ENCODE measurements at regions not wholly inside any gene's neighbourhood (a gene's known extent, or its start where the extent isn't known, plus 50 kb on each side); places are given as distances from the start of the nearest gene placed in this dataset.
"Not testable (repeated sequence)": the region's sequence is repeated elsewhere in the genome, so short reads cannot be mapped to it uniquely, and the experiment has no call there.

DNA sequence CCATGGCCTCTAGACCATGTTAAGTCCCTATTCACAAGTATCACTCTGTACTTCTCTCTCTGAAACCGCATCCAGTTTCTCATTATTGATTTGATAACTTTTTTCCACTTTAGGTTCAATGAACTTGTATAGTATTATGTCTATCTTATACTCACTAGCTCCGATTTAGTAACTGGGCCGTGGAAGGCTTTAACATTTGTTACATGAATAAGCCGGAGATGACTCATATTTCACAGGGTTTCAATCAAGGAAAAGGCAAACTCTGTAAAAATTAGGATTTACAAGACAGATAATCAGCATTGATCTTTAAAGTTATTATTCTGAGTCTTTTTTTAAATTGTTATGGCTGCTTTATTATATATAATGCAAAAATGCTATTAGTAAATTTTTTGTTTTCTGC, 662.2 kb upstream of the CNTN5 start:
- no peak for DNase-seq (ENCODE audit: low read depth)

- no peak for DNase-seq (ENCODE audit: low read depth)
Observed at GRCh38 chr11:98365190-98365589, 655.6 kb upstream of the CNTN5 start.

GRCh38 chr11:98365941-98366340, 654.8 kb upstream of the CNTN5 start:
- no peak for DNase-seq (ENCODE audit: low read depth)

- no peak for DNase-seq (ENCODE audit: low read depth)
Observed at GRCh38 chr11:98390391-98390790, 630.4 kb upstream of the CNTN5 start.

GRCh38 chr11:98394500-98394899, 626.2 kb upstream of the CNTN5 start:
- DNase-seq (ENCODE audit: low read depth): not testable (repeated sequence)

DNA sequence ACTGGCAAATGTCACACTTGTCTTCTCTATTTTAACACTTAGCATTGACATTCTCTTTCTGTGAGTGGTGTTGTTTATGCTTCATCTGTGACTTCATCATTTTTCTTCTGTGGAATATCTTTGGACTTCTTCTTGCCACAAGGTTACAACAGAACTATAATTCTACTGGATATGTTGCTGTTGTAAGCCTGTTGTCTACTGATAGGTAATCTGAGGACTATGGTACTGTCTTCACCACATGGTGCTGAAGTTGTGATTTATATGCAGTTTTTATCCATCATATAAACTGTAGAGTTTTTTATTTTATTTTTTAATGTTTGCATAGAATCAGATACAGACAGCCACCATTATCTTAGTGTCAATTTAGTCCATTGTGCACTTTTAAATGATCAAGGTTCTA, 622.2 kb upstream of the CNTN5 start:
- no peak for DNase-seq (ENCODE audit: low read depth)

DNA sequence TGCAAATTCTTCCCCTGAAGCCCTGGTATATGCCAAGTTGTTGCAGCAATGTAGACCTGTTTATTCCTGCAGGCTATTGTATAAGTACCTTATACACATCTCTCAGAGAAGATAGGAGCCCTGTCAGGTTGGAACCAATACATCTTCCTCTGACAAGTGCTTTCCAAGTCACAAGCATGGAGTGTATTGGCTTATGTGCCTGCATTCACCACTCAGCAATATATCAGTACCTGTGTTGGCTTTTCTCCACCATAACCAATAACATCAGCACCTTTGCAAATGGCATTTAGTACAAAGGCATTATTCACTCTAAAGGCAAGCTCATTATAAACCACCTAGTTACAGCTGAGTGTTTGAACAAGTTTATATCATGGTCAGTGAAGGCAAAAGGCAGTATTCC, 611.7 kb upstream of the CNTN5 start:
- DNase-seq (ENCODE audit: low read depth): no peak

GRCh38 chr11:98411777-98412176, 609.0 kb upstream of the CNTN5 start:
- DNase-seq (ENCODE audit: low read depth): no peak

GRCh38 chr11:98417256-98417755, 603.4 kb upstream of the CNTN5 start:
- no peak for DNase-seq (ENCODE audit: low read depth)

- DNase-seq (ENCODE audit: low read depth): no peak
Observed at GRCh38 chr11:98423933-98424332, 596.8 kb upstream of the CNTN5 start.

DNA sequence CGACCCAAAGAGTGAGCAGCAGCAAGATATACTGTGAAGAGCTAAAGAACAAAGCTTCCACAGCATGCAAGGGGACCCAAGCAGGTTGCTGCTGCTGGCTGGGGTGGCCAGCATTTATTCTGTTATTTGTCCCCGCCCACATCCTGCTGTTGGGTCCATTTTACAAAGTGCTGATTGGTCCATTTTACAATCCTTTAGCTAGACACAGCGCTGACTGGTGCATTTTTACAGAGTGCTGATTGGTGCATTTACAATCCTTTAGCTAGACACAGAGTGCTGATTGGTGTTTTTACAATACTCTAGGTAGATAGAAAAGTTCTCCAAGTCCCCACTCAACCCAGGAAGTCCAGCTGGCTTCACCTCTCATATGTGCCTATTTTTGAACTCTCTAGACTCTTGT, 596.0 kb upstream of the CNTN5 start:
- not testable (repeated sequence) for DNase-seq (ENCODE audit: low read depth)

GRCh38 chr11:98431463-98432359, 589.0 kb upstream of the CNTN5 start:
- no peak for DNase-seq (ENCODE audit: low read depth)

- no peak for DNase-seq (ENCODE audit: low read depth)
Observed at GRCh38 chr11:98434296-98434695, 586.5 kb upstream of the CNTN5 start.

DNA sequence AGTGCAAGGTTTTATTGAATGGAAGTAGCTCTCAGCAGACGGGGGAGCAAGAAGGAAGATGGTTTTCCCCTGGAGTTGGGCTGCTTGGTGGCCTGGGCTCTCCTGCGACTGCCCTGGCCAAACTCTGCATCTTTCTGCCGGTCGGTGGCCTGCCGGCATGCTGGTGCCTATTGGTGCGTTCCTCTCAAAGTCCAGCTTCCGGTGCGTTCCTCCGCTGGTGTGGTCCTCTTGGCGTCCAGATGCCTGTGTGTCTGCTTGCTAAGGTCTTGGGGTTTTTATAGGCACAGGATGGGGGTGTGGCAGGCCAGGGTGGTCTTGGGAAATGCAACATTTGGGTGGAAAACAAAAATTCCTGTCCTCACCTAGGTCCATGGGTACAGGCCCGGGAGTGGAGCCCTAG, 567.4 kb upstream of the CNTN5 start:
- no peak for DNase-seq (ENCODE audit: low read depth)

DNA sequence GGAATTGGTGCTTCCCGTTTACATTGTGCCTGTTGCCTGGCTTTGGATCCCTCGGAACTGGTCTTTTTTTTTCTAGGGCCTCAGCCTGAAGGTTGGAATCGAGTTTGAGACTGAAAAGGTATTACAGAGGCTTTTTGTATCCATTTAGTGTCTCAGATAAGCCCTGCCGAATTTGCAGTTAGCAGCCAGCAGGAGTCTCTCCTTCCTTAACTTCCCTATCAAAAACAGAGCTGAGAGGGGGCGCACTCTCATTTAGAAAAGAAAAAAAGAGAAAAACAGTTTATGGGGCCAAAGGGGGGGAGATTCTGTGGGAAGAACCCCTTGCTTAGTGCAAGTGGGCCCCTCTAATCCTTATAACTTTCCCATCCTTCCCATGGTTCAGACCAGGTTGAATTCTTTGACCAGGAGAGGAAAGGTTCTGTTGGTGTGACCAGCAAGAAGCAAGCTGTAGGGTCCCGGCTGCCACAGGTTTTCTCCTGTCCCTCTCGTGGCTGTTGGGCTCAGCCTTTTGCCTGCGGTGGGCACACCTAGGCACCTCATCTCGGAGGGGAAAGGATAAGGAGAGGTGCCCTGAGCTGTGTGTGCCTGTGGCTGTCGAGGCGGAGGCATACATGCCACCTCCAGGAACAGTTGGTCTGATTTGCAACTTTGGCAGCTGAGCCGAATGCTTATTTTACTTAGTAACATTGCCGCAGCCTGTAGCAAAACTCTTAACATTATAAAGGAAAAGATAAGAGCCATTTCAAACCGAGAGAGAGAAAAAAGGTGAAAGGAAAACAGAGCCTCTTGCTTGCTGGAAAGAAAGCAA, 565.0 kb upstream of the CNTN5 start:
- no peak for DNase-seq (ENCODE audit: low read depth)

DNA sequence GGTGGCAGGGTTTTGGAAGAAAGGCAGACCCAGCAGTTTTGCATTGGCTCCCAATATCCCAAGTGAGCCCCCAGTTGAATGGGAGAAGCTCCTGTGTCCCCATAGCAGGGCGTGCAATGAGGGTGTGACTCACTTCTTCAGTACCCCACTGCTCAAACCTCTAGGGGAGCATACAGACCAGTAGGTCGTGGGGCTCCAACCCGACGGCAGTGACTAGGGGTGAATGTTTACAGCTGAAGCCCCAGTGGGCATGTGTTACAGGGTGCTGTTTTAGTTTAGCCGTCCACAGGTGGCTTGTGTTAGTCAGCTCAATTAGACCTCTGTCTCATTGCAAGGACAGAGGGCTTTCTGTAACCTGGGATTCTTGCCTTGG, 564.5 kb upstream of the CNTN5 start:
- DNase-seq (ENCODE audit: low read depth): no peak

DNA sequence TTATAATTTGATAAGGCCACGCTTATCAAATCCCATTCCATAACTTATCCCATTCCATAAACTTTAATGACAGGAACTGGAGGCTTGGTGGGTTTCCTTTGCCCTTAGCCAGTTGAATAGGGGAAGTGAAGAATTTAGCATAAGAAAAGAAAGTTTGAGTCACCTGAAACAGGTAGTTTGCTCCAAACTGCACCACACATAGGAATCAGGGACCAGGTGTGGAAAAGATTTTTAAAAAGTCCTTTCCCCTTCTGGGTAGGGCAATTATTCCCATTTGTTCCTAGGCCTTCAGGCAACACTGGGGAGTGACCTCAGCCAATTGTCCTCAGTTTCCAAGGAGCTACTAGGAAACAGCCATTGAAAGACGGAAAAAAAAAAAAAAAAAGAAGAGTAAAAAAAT, 525.7 kb upstream of the CNTN5 start:
- no peak for DNase-seq (ENCODE audit: low read depth)

- DNase-seq (ENCODE audit: low read depth): no peak
Observed at GRCh38 chr11:98495601-98496000, 525.1 kb upstream of the CNTN5 start.

GRCh38 chr11:98507208-98507607, 513.5 kb upstream of the CNTN5 start:
- DNase-seq (ENCODE audit: low read depth): no peak

DNA sequence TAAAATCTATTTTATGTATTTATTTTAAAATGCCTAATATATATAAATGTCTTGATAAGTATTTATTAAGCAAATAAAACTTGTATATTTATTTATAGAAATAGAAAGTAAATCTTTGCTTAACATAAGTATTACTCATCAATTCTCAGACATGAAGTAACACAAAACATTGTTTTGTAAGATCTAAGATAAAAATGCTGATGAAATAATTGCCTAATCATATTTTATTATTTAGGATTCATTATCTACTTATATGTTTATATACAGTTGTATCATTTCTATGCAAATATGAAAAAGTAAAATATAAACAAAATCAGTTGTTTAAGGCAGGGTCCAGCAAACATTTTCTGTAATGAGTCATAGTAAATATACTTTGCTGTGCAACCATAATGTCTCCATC, 507.8 kb upstream of the CNTN5 start:
- DNase-seq (ENCODE audit: low read depth): no peak

- no peak for DNase-seq (ENCODE audit: low read depth)
Observed at GRCh38 chr11:98531576-98531975, 489.2 kb upstream of the CNTN5 start.

GRCh38 chr11:98536023-98536422, 484.7 kb upstream of the CNTN5 start:
- no peak for DNase-seq (ENCODE audit: low read depth)

DNA sequence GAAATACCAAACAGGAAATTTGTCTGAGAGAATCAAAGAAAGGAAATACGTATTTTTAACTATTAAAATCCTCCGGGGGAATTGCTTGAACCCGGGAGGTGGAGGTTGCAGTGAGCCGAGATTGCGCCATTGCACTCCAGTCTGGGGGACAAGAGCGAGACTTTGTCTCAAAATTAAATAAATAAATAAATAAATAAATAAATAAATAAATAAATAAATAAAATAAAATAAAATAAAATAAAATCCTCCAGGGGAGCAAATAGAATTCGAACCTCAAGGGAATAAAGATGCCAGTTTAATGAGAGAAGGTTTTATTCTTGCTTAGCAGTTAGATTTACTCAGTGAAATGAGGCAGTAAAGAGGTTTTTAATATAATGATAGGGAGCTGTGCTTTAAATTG, 482.4 kb upstream of the CNTN5 start:
- DNase-seq (ENCODE audit: low read depth): not testable (repeated sequence)
